GM12878 (cell line): ENCODE measurements at regions not wholly inside any gene's neighbourhood (a gene's known extent, or its start where the extent isn't known, plus 50 kb on each side); places are given as distances from the start of the nearest gene placed in this dataset.
"Not testable (repeated sequence)": the region's sequence is repeated elsewhere in the genome, so short reads cannot be mapped to it uniquely, and the experiment has no call there.

Experiments
- ATAC-seq: fragments of 200-7000 bp; cut with Tn5 transposase; 3 replicates; pipeline ENCODE4 v1.9.1; 2020; ENCODE audit warnings: mild to moderate bottlenecking, moderate library complexity
- BruUV-seq: library from RNA; stranded (reverse); fragments of 400-500 nt; replicated peaks from 2 replicates; lab custom pipeline; 2021; lab: Mats Ljungman, UMichigan
- CTCF ChIA-PET: fragments of 300-600 bp; sonication (Branson Sonifier 250); formaldehyde crosslinking; extraction: SDS; loops from one replicate; lab custom pipeline; 2021; ENCODE audit warnings: inconsistent platforms; lab: Yijun Ruan, JAX
- POLR2A ChIA-PET: fragments of 350-600 bp; formaldehyde crosslinking; extraction: SDS; loops from one replicate; lab custom pipeline; 2021; ENCODE audit warnings: inconsistent platforms; lab: Charles Lee
- RAD21 ChIA-PET: fragments of 300-600 bp; sonication (Branson Sonifier 250); formaldehyde crosslinking; loops from one replicate; lab custom pipeline; 2023; ENCODE audit warnings: antibody characterized with exemption; ENCODE audit not compliant: unreplicated experiment; lab: Charles Lee
- SMC1A ChIA-PET: fragments of 300-600 bp; sonication (Branson Sonifier 250); formaldehyde crosslinking; loops from one replicate; lab custom pipeline; 2023; ENCODE audit not compliant: unreplicated experiment, uncharacterized antibody; lab: Charles Lee
- DNase-seq: peaks from one replicate; pipeline ENCODE4 v3.0.0-alpha.2; 2011; ENCODE audit warnings: low read depth, low spot score
- FAIRE-seq: peaks from 3 replicates; lab custom pipeline; 2011; peaks lifted over from hg19 to GRCh38; lab: Jason Lieb, UNC
- H2AFZ ChIP-seq: 2 replicates; pipeline ENCODE4 v1.6.0; 2011; ENCODE audit warnings: low read depth, low read length, control low read depth; ENCODE audit not compliant: control insufficient read depth
- H3K27ac ChIP-seq: 2 replicates; pipeline ENCODE4 v1.5.1; 2011; ENCODE audit warnings: control low read depth; ENCODE audit not compliant: control insufficient read depth, insufficient read depth
- H3K27me3 ChIP-seq, 2 experiments: replicated peaks in 1 of 2; 2 replicates each; pipeline versions ENCODE4 v1.6.0 to v1.6.1; 2011; ENCODE audit warnings: low read length in 1 of 2; ENCODE audit not compliant: control insufficient read depth in 2 of 2, insufficient read depth in 2 of 2
- H3K36me3 ChIP-seq, 2 experiments: 2 replicates each; pipeline ENCODE4 v1.5.1; 2011; ENCODE audit warnings: low read length in 1 of 2; ENCODE audit not compliant: control insufficient read depth in 2 of 2, insufficient read depth in 2 of 2
- H3K4me1 ChIP-seq: 2 replicates; pipeline ENCODE4 v1.6.1; 2011; ENCODE audit warnings: mild to moderate bottlenecking, low read length, moderate library complexity, mixed read lengths; ENCODE audit not compliant: control insufficient read depth, insufficient read depth
- H3K4me2 ChIP-seq: 2 replicates; pipeline ENCODE4 v1.6.0; 2011; ENCODE audit warnings: control low read depth; ENCODE audit not compliant: control insufficient read depth, insufficient read depth
- H3K4me3 ChIP-seq: fragments of 200-600 bp; sonication (generic); 2 replicates; pipeline ENCODE4 v1.5.1; 2016
- H3K79me2 ChIP-seq: 2 replicates; pipeline ENCODE4 v1.6.0; 2011; ENCODE audit warnings: low read length; ENCODE audit not compliant: control insufficient read depth, insufficient read depth
- H3K9ac ChIP-seq: 2 replicates; pipeline ENCODE4 v1.8.0; 2011; ENCODE audit warnings: low read length, control low read depth, mixed read lengths; ENCODE audit not compliant: control insufficient read depth, insufficient read depth
- H3K9me3 ChIP-seq: replicated peaks from 3 replicates; pipeline ENCODE4 v1.5.1; 2011; ENCODE audit warnings: mild to moderate bottlenecking, low read length; ENCODE audit not compliant: control insufficient read depth, insufficient read depth
- H4K20me1 ChIP-seq: 2 replicates; pipeline ENCODE4 v1.6.0; 2011; ENCODE audit not compliant: control insufficient read depth, insufficient read depth
- SMARCA5 ChIP-seq: fragments of 450-650 bp; IDR thresholded peaks from 2 replicates; pipeline ENCODE4 v1.6.1; 2017; ENCODE audit warnings: mild to moderate bottlenecking
- WGBS: methylation state at CpG from one replicate; pipeline ENCODE4 v1.1.6; 2016; ENCODE audit warnings: low lambda C conversion rate; ENCODE audit not compliant: insufficient replicate concordance, insufficient coverage; ENCODE audit errors: missing lambda C conversion rate; 5-methylcytosine and 5-hydroxymethylcytosine counted together
- in situ Hi-C: fragments of 300-500 bp; cut with MboI; formaldehyde crosslinking; loops from 9 replicates; pipeline ENCODE4 v1.14.3; 2018; ENCODE audit warnings: mixed read lengths
- intact Hi-C: fragments of 100-400 bp; cut with micrococcal nuclease; formaldehyde crosslinking; loops from one replicate; pipeline ENCODE4 v1.14.2; 2022; ENCODE audit not compliant: unreplicated experiment
- TF ChIP-seq, protein P1 (sequence below): fragments of 450-650 bp; IDR thresholded peaks from 2 replicates; pipeline ENCODE4 v1.6.1; 2017; ENCODE audit warnings: low read depth, mild to moderate bottlenecking, moderate library complexity

DNA sequence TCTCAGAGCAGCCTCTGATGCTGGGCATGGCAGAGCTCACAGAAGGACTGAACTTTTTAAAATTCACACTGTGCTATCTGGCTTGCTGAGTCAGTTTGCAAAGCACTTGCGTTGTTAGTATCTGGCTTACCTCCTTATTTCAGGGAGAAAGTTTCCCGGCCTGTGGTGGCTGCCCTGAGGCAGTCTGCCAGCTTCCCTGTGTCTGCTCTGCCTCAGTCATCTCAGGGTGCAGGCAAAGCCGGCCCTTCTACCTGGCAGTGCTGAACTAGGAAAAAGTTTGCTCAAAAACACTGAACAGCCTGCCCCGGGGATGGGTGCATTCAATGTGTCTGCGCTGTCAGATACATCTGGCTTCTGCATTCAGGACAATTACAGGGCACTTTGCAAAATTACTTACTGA, 90.2 kb upstream of the UXS1 start:
- SMC1A ChIA-PET = no interaction called here
- Histone ChIP-seq H3K4me3 (no peak overlapping the region), H3K27ac (no peak overlapping the region), H3K4me1 (no peaks in the 10 kb centered on the region), H3K79me2 (no peaks in the 10 kb centered on the region), H2AFZ (no peak overlapping the region), H3K27me3 (no peaks in the 10 kb centered on the region; a peak in 1 of 4 replicates), H3K36me3 (no peaks in the 10 kb centered on the region), H4K20me1 (no peaks in the 10 kb centered on the region), H3K4me2 (no peak overlapping the region), H3K9me3 (no peaks in the 10 kb centered on the region), H3K9ac (no peak overlapping the region)
- no peak for ATAC-seq
- RAD21 ChIA-PET = no interaction called here
- in situ Hi-C loops = no loop called here
- 12% methylated on average over 5 of the region's 5 CpGs for WGBS
- TF ChIP-seq, protein P1, sequence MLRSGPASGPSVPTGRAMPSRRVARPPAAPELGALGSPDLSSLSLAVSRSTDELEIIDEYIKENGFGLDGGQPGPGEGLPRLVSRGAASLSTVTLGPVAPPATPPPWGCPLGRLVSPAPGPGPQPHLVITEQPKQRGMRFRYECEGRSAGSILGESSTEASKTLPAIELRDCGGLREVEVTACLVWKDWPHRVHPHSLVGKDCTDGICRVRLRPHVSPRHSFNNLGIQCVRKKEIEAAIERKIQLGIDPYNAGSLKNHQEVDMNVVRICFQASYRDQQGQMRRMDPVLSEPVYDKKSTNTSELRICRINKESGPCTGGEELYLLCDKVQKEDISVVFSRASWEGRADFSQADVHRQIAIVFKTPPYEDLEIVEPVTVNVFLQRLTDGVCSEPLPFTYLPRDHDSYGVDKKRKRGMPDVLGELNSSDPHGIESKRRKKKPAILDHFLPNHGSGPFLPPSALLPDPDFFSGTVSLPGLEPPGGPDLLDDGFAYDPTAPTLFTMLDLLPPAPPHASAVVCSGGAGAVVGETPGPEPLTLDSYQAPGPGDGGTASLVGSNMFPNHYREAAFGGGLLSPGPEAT = no peak
- TF ChIP-seq SMARCA5 = no peak
- CTCF ChIA-PET = no interaction called here
- intact Hi-C loops = no loop called here
- BruUV-seq = no TSS peak
- FAIRE-seq = no peak
- no peak for DNase-seq
- POLR2A ChIA-PET = no interaction called here

DNA sequence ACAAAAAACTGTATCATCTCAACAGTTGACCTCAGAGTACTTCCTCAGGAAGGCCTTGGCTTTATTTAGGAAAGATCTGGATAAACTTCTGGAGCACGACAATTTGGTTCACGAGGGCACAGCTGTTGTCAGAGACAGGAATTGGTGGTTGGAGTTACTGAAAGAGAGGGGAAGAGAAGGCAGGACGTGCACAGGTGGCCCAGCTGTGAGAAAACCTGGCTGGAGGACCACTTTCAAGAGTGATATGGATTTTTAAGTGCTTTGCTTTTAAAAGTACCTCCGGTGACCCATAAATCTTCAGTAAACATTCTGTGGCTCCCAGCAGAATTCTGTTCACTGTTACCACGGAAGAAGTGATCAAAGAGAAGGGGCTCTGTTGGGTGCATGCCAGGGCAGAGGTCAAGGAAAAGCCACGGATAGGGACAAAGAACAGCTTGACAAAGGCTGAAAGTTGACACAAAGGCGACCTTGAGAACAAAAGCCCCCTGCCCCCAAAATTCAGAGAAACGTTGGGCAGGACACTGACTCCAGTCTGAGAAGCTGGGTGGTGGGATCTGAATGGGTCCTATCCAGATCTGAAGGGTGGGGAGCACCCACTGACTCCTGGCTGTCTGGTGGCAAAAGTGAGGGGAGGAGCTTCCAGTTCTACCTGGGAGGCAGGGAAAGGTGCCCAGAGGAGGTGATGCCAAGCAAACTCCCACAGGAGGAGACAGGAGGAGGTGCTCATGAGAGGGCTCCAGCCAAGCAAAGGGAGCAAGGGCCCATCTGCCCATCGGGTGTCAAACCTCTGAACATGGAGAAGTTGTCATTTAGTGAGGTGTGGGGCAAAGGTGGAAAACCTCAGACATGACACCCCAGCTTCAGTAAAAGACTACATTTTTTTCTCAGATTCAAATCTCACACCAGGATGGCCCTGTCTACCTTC, 89.4 kb upstream of the UXS1 start:
- H3K9me3 ChIP-seq, H3K4me2 ChIP-seq, FAIRE-seq, H3K27me3 ChIP-seq, CTCF ChIA-PET, H4K20me1 ChIP-seq, H3K4me1 ChIP-seq, H3K4me3 ChIP-seq, H2AFZ ChIP-seq, BruUV-seq, POLR2A ChIA-PET, RAD21 ChIA-PET, H3K9ac ChIP-seq, DNase-seq, H3K79me2 ChIP-seq, H3K36me3 ChIP-seq, intact Hi-C loops, ATAC-seq, H3K27ac ChIP-seq, SMC1A ChIA-PET, in situ Hi-C loops: not testable (repeated sequence)
- WGBS = 0% methylated on average over 9 of the region's 9 CpGs
